CD14-positive monocyte (primary cell): ENCODE measurements at regions not wholly inside any gene's neighbourhood (a gene's known extent, or its start where the extent isn't known, plus 50 kb on each side); places are given as distances from the start of the nearest gene placed in this dataset.

Experiments used
- DNase-seq, 3 donors: peaks; one replicate each; pipeline ENCODE4 v3.0.0-alpha.2; 2011 to 2022
- H2AFZ ChIP-seq: 2 replicates; pipeline ENCODE4 v1.6.0; 2012; ENCODE audit warnings: mild to moderate bottlenecking, low read depth, low read length, inconsistent platforms; ENCODE audit not compliant: insufficient read depth, poor library complexity, severe bottlenecking
- H3K27ac ChIP-seq, 2 donors: 1 replicate in 1 of 2; 2 replicates in 1 of 2; pipeline ENCODE4 v1.5.1; 2012 to 2013; ENCODE audit warnings: low read length in 2 of 2, control low read depth in 1 of 2, inconsistent platforms in 1 of 2, low read depth in 1 of 2, mild to moderate bottlenecking in 1 of 2
- H3K27me3 ChIP-seq, 2 donors: one replicate each; pipeline versions ENCODE4 v1.6.0 to v1.6.1; 2011 to 2013; ENCODE audit warnings: low read length in 2 of 2; ENCODE audit not compliant: control insufficient read depth in 2 of 2, insufficient read depth in 2 of 2
- H3K36me3 ChIP-seq, 2 donors: replicated peaks in 1 of 2; 1 replicate in 1 of 2; 2 replicates in 1 of 2; pipeline versions ENCODE4 v1.5.1 to v1.6.1; 2012 to 2013; ENCODE audit warnings: low read length in 2 of 2, control low read depth in 1 of 2, inconsistent platforms in 1 of 2, mild to moderate bottlenecking in 1 of 2; ENCODE audit not compliant: insufficient read depth in 2 of 2, control insufficient read depth in 1 of 2
- H3K4me1 ChIP-seq, 2 donors: 1 replicate in 1 of 2; 2 replicates in 1 of 2; pipeline versions ENCODE4 v1.5.1 to v1.6.1; 2012 to 2013; ENCODE audit warnings: low read length in 2 of 2, control low read depth in 1 of 2, inconsistent platforms in 1 of 2, mild to moderate bottlenecking in 1 of 2, moderate library complexity in 1 of 2; ENCODE audit not compliant: insufficient read depth in 2 of 2, control insufficient read depth in 1 of 2
- H3K4me2 ChIP-seq: replicated peaks from 2 replicates; pipeline ENCODE3; 2012; ENCODE audit warnings: low read length, moderate library complexity, mild to moderate bottlenecking; ENCODE audit not compliant: poor library complexity, severe bottlenecking; ENCODE audit errors: extremely low read depth
- H3K4me3 ChIP-seq, 3 experiments: fragments of 200-600 bp in 1 of 3; sonication (generic) in 1 of 3; replicated peaks in 1 of 3; 1 replicate in 2 of 3; 2 replicates in 1 of 3; pipeline ENCODE4 v1.5.1; 2011 to 2013; ENCODE audit warnings: low read length in 3 of 3, mild to moderate bottlenecking in 3 of 3, control low read depth in 2 of 3, low read depth in 2 of 3, inconsistent platforms in 1 of 3, moderate library complexity in 1 of 3
- H3K79me2 ChIP-seq: 2 replicates; pipeline ENCODE4 v1.6.0; 2012; ENCODE audit warnings: mild to moderate bottlenecking, control low read depth, inconsistent platforms, low read length, moderate library complexity; ENCODE audit not compliant: insufficient read depth
- H3K9ac ChIP-seq: 2 replicates; pipeline ENCODE4 v1.6.0; 2017; ENCODE audit warnings: low read length, mild to moderate bottlenecking; ENCODE audit not compliant: insufficient read depth, poor library complexity, severe bottlenecking
- H3K9me3 ChIP-seq, 2 donors: replicated peaks in 1 of 2; 1 replicate in 1 of 2; 2 replicates in 1 of 2; pipeline versions ENCODE4 v1.5.1 to v1.6.1; 2012 to 2013; ENCODE audit warnings: low read length in 2 of 2, control low read depth in 1 of 2; ENCODE audit not compliant: control insufficient read depth in 1 of 2, insufficient read depth in 1 of 2
- H4K20me1 ChIP-seq: 2 replicates; pipeline ENCODE4 v1.6.0; 2012; ENCODE audit warnings: mild to moderate bottlenecking, low read length, control low read depth, moderate library complexity; ENCODE audit not compliant: insufficient read depth
- H3K27ac Mint-ChIP-seq, 7 donors: one replicate each; pipeline ENCODE4 v1.8.0; 2020; ENCODE audit warnings: mild to moderate bottlenecking in 7 of 7, mixed read lengths in 7 of 7, moderate library complexity in 6 of 7, inconsistent platforms in 2 of 7
- H3K27me3 Mint-ChIP-seq, 3 donors: one replicate each; pipeline ENCODE4 v1.8.0; 2021 to 2022; ENCODE audit warnings: low read depth in 3 of 3, mild to moderate bottlenecking in 3 of 3, mixed read lengths in 3 of 3, moderate library complexity in 3 of 3, inconsistent platforms in 1 of 3
- H3K36me3 Mint-ChIP-seq, 2 donors: one replicate each; pipeline ENCODE4 v1.8.0; 2020; ENCODE audit warnings: mixed read lengths in 2 of 2, inconsistent platforms in 1 of 2, mild to moderate bottlenecking in 1 of 2
- H3K4me1 Mint-ChIP-seq: one replicate; pipeline ENCODE4 v1.8.0; 2020; ENCODE audit warnings: mild to moderate bottlenecking, mixed read lengths
- H3K4me3 Mint-ChIP-seq, 2 donors: one replicate each; pipeline ENCODE4 v1.8.0; 2020; ENCODE audit warnings: mild to moderate bottlenecking in 2 of 2, mixed read lengths in 2 of 2, moderate library complexity in 1 of 2
- H3K9me3 Mint-ChIP-seq, 7 donors: one replicate each; pipeline ENCODE4 v1.8.0; 2020 to 2022; ENCODE audit warnings: mixed read lengths in 7 of 7, mild to moderate bottlenecking in 6 of 7, moderate library complexity in 6 of 7, inconsistent platforms in 2 of 7
- WGBS: methylation state at CpG from one replicate; pipeline ENCODE4 v1.1.5; 2013; ENCODE audit warnings: missing lambda C conversion rate; ENCODE audit not compliant: insufficient coverage; 5-methylcytosine and 5-hydroxymethylcytosine counted together
- intact Hi-C, 2 donors: fragments of 100-400 bp; cut with micrococcal nuclease; formaldehyde crosslinking; loops; one replicate each; pipeline versions ENCODE4 v1.15.0 to v1.15.1; 2023
- TF ChIP-seq, protein P1 (sequence below): fragments of 200-600 bp; IDR thresholded peaks from one replicate; pipeline ENCODE4 v1.8.0; 2022; ENCODE audit warnings: antibody characterized with exemption, mild to moderate bottlenecking

DNA sequence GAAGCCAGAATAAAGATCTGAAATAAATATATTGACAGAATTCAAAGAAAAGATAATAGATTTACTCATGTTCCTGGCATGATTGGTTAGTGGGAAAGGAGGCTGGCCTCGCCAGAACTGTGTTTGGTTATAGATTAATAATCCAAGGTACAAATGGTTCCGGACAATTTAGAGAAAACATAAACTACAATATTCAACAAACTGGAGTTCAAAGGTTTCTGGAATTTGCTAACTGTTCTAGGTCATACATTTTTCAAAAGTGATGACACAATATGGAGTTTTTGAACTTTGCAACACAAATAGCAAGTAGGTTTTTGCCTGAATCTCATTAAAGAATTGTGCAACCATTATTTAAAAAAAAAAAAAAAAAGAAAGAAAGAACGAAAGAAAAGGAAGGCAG is 251.7 kb upstream of the SALL1 start:
- Mint-ChIP-seq H3K36me3 (no peaks in the 10 kb centered on the region), H3K4me3 (no peak overlapping the region), H3K27ac (no peak overlapping the region), H3K4me1 (no peaks in the 10 kb centered on the region), H3K9me3 (peaks cover 0 to 4% (median 3%) of the 10 kb centered on the region in 7 donors), H3K27me3 (no peaks in the 10 kb centered on the region)
- no peak overlapping the region for H3K27ac ChIP-seq
- TF ChIP-seq, protein P1, sequence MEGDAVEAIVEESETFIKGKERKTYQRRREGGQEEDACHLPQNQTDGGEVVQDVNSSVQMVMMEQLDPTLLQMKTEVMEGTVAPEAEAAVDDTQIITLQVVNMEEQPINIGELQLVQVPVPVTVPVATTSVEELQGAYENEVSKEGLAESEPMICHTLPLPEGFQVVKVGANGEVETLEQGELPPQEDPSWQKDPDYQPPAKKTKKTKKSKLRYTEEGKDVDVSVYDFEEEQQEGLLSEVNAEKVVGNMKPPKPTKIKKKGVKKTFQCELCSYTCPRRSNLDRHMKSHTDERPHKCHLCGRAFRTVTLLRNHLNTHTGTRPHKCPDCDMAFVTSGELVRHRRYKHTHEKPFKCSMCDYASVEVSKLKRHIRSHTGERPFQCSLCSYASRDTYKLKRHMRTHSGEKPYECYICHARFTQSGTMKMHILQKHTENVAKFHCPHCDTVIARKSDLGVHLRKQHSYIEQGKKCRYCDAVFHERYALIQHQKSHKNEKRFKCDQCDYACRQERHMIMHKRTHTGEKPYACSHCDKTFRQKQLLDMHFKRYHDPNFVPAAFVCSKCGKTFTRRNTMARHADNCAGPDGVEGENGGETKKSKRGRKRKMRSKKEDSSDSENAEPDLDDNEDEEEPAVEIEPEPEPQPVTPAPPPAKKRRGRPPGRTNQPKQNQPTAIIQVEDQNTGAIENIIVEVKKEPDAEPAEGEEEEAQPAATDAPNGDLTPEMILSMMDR, result no peak
- no peak overlapping the region for H3K4me3 ChIP-seq
- H3K4me2 ChIP-seq, result no peak overlapping the region
- H3K36me3 ChIP-seq, result no peaks in the 10 kb centered on the region
- no peaks in the 10 kb centered on the region for H3K4me1 ChIP-seq
- no peak overlapping the region for H2AFZ ChIP-seq
- no peak overlapping the region for H3K9ac ChIP-seq
- H3K9me3 ChIP-seq, result peaks cover 0 to 4% of the 10 kb centered on the region in 2 donors
- WGBS, result no CpG with 5 or more reads among the region's 3 CpGs
- intact Hi-C loops, result no loop called here
- no peak for DNase-seq
- H3K79me2 ChIP-seq, result no peaks in the 10 kb centered on the region
- H3K27me3 ChIP-seq, result no peaks in the 10 kb centered on the region
- no peaks in the 10 kb centered on the region for H4K20me1 ChIP-seq

DNA sequence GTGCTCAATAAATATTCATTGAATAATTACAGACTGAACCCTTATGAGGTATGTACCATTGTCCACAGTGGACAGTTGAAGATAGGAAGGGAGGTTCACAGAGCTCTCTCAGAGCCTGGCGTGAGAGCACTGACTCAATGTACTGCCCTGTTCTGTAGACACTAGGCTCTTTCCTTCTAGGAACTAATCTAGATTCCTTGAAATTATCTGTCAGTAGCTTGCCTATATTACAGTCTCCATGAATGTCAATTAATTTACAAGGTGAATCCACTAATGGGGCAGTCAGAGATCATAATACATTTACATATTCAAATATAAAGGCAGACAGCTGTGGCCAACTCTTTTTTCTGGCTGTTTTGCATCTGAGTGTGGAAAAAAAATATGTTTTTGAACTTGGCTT is 251.2 kb upstream of the SALL1 start:
- no peaks in the 10 kb centered on the region for H3K27me3 Mint-ChIP-seq
- no peaks in the 10 kb centered on the region for H3K36me3 Mint-ChIP-seq
- H3K4me3 Mint-ChIP-seq, result no peak overlapping the region
- Histone ChIP-seq H2AFZ (no peak overlapping the region), H3K36me3 (no peaks in the 10 kb centered on the region), H3K27me3 (no peaks in the 10 kb centered on the region), H3K9me3 (peaks cover 0 to 4% of the 10 kb centered on the region in 2 donors), H4K20me1 (no peaks in the 10 kb centered on the region), H3K79me2 (no peaks in the 10 kb centered on the region), H3K4me1 (no peaks in the 10 kb centered on the region), H3K27ac (no peak overlapping the region), H3K9ac (no peak overlapping the region), H3K4me2 (no peak overlapping the region), H3K4me3 (no peak overlapping the region)
- TF ChIP-seq, protein P1, result no peak
- peaks cover 0 to 4% (median 3%) of the 10 kb centered on the region in 7 donors for H3K9me3 Mint-ChIP-seq
- DNase-seq, result no peak
- intact Hi-C loops, result no loop called here
- no peaks in the 10 kb centered on the region for H3K4me1 Mint-ChIP-seq
- no peak overlapping the region for H3K27ac Mint-ChIP-seq
- no CpG with 5 or more reads among the region's 1 CpG for WGBS
